ENCODE measurements at regions not wholly inside any gene's neighbourhood (a gene's known extent, or its start where the extent isn't known, plus 50 kb on each side); places are given as distances from the start of the nearest gene placed in this dataset.
"Not testable (repeated sequence)": the region's sequence is repeated elsewhere in the genome, so short reads cannot be mapped to it uniquely, and the experiment has no call there.

GRCh38 chr6:4437342-4437741 lies 302.0 kb upstream of the ECI2 start:
- Histone ChIP-seq H3K36me3 (ENCODE audit: control insufficient read depth, low read depth, low read length) (no peaks in the 10 kb centered on the region), H3K4me1 (ENCODE audit: control insufficient read depth, low read depth, low read length) (no peaks in the 10 kb centered on the region), H3K9me3 (ENCODE audit: control insufficient read depth, low read depth, low read length) (no peaks in the 10 kb centered on the region), H3K4me3 (ENCODE audit: low read length) (no peak overlapping the region), H3K27me3 (ENCODE audit: control insufficient read depth, insufficient read depth, low read length) (no peaks in the 10 kb centered on the region), H3K9ac (ENCODE audit: low read length) (no peak overlapping the region), H3K27ac (ENCODE audit: low read length) (no peak overlapping the region)

- Histone ChIP-seq H3K27me3 (ENCODE audit: control insufficient read depth, insufficient read depth, low read length) (no peaks in the 10 kb centered on the region), H3K27ac (ENCODE audit: low read length) (no peak overlapping the region), H3K9ac (ENCODE audit: low read length) (no peak overlapping the region), H3K4me3 (ENCODE audit: low read length) (no peak overlapping the region), H3K36me3 (ENCODE audit: control insufficient read depth, low read depth, low read length) (no peaks in the 10 kb centered on the region), H3K4me1 (ENCODE audit: control insufficient read depth, low read depth, low read length) (no peaks in the 10 kb centered on the region), H3K9me3 (ENCODE audit: control insufficient read depth, low read depth, low read length) (no peaks in the 10 kb centered on the region)
These were observed 300.6 kb upstream of the ECI2 start for GRCh38 chr6:4435981-4436445.

GRCh38 chr6:4434655-4435054 lies 299.3 kb upstream of the ECI2 start:
- H3K4me3 ChIP-seq (ENCODE audit: low read length), result no peak overlapping the region
- no peak overlapping the region for H3K27ac ChIP-seq (ENCODE audit: low read length)
- no peak overlapping the region for H3K9ac ChIP-seq (ENCODE audit: low read length)
- no peaks in the 10 kb centered on the region for H3K9me3 ChIP-seq (ENCODE audit: control insufficient read depth, low read depth, low read length)
- H3K27me3 ChIP-seq (ENCODE audit: control insufficient read depth, insufficient read depth, low read length), result no peaks in the 10 kb centered on the region
- no peaks in the 10 kb centered on the region for H3K36me3 ChIP-seq (ENCODE audit: control insufficient read depth, low read depth, low read length)
- no peaks in the 10 kb centered on the region for H3K4me1 ChIP-seq (ENCODE audit: control insufficient read depth, low read depth, low read length)

- no peaks in the 10 kb centered on the region for H3K9me3 ChIP-seq (ENCODE audit: control insufficient read depth, low read depth, low read length)
- no peak overlapping the region for H3K4me3 ChIP-seq (ENCODE audit: low read length)
- H3K9ac ChIP-seq (ENCODE audit: low read length), result no peak overlapping the region
- H3K27ac ChIP-seq (ENCODE audit: low read length), result no peak overlapping the region
- H3K27me3 ChIP-seq (ENCODE audit: control insufficient read depth, insufficient read depth, low read length), result no peaks in the 10 kb centered on the region
- no peaks in the 10 kb centered on the region for H3K4me1 ChIP-seq (ENCODE audit: control insufficient read depth, low read depth, low read length)
- no peaks in the 10 kb centered on the region for H3K36me3 ChIP-seq (ENCODE audit: control insufficient read depth, low read depth, low read length)
These were observed 297.8 kb upstream of the ECI2 start for GRCh38 chr6:4433199-4433598.

- Histone ChIP-seq H3K36me3 (ENCODE audit: control insufficient read depth, low read depth, low read length) (no peaks in the 10 kb centered on the region), H3K9me3 (ENCODE audit: control insufficient read depth, low read depth, low read length) (no peaks in the 10 kb centered on the region), H3K27ac (ENCODE audit: low read length) (no peak overlapping the region), H3K4me1 (ENCODE audit: control insufficient read depth, low read depth, low read length) (peaks cover 5% of the 10 kb centered on the region), H3K9ac (ENCODE audit: low read length) (no peak overlapping the region), H3K27me3 (ENCODE audit: control insufficient read depth, insufficient read depth, low read length) (no peaks in the 10 kb centered on the region), H3K4me3 (ENCODE audit: low read length) (no peak overlapping the region)
These were observed 291.6 kb upstream of the ECI2 start for GRCh38 chr6:4426968-4427367.

GRCh38 chr6:4421837-4422236 lies 286.5 kb upstream of the ECI2 start:
- Histone ChIP-seq H3K36me3 (ENCODE audit: control insufficient read depth, low read depth, low read length) (no peaks in the 10 kb centered on the region), H3K9ac (ENCODE audit: low read length) (no peak overlapping the region), H3K27ac (ENCODE audit: low read length) (no peak overlapping the region), H3K9me3 (ENCODE audit: control insufficient read depth, low read depth, low read length) (no peaks in the 10 kb centered on the region), H3K4me1 (ENCODE audit: control insufficient read depth, low read depth, low read length) (peaks cover 5% of the 10 kb centered on the region), H3K4me3 (ENCODE audit: low read length) (no peak overlapping the region), H3K27me3 (ENCODE audit: control insufficient read depth, insufficient read depth, low read length) (no peaks in the 10 kb centered on the region)

- H3K9me3 ChIP-seq (ENCODE audit: control insufficient read depth, low read depth, low read length), result no peaks in the 10 kb centered on the region
- H3K36me3 ChIP-seq (ENCODE audit: control insufficient read depth, low read depth, low read length), result no peaks in the 10 kb centered on the region
- H3K4me1 ChIP-seq (ENCODE audit: control insufficient read depth, low read depth, low read length), result no peaks in the 10 kb centered on the region
- no peak overlapping the region for H3K4me3 ChIP-seq (ENCODE audit: low read length)
- no peak overlapping the region for H3K9ac ChIP-seq (ENCODE audit: low read length)
- H3K27ac ChIP-seq (ENCODE audit: low read length), result no peak overlapping the region
- no peaks in the 10 kb centered on the region for H3K27me3 ChIP-seq (ENCODE audit: control insufficient read depth, insufficient read depth, low read length)
These were observed 284.9 kb upstream of the ECI2 start for GRCh38 chr6:4420160-4420865.

GRCh38 chr6:4415549-4415948 lies 280.2 kb upstream of the ECI2 start:
- Histone ChIP-seq H3K4me3 (ENCODE audit: low read length) (no peak overlapping the region), H3K9ac (ENCODE audit: low read length) (no peak overlapping the region), H3K27me3 (ENCODE audit: control insufficient read depth, insufficient read depth, low read length) (no peaks in the 10 kb centered on the region), H3K27ac (ENCODE audit: low read length) (no peak overlapping the region), H3K9me3 (ENCODE audit: control insufficient read depth, low read depth, low read length) (no peaks in the 10 kb centered on the region), H3K36me3 (ENCODE audit: control insufficient read depth, low read depth, low read length) (no peaks in the 10 kb centered on the region), H3K4me1 (ENCODE audit: control insufficient read depth, low read depth, low read length) (no peaks in the 10 kb centered on the region)

GRCh38 chr6:4414078-4414477 lies 278.7 kb upstream of the ECI2 start:
- not testable (repeated sequence) for H3K36me3 ChIP-seq (ENCODE audit: control insufficient read depth, low read depth, low read length); H3K27me3 ChIP-seq (ENCODE audit: control insufficient read depth, insufficient read depth, low read length); H3K9ac ChIP-seq (ENCODE audit: low read length); H3K4me3 ChIP-seq (ENCODE audit: low read length); H3K4me1 ChIP-seq (ENCODE audit: control insufficient read depth, low read depth, low read length); H3K9me3 ChIP-seq (ENCODE audit: control insufficient read depth, low read depth, low read length); H3K27ac ChIP-seq (ENCODE audit: low read length)

- Histone ChIP-seq H3K4me3 (ENCODE audit: low read length) (no peak overlapping the region), H3K36me3 (ENCODE audit: control insufficient read depth, low read depth, low read length) (no peaks in the 10 kb centered on the region), H3K27me3 (ENCODE audit: control insufficient read depth, insufficient read depth, low read length) (no peaks in the 10 kb centered on the region), H3K27ac (ENCODE audit: low read length) (no peak overlapping the region), H3K9ac (ENCODE audit: low read length) (no peak overlapping the region), H3K4me1 (ENCODE audit: control insufficient read depth, low read depth, low read length) (no peaks in the 10 kb centered on the region), H3K9me3 (ENCODE audit: control insufficient read depth, low read depth, low read length) (no peaks in the 10 kb centered on the region)
These were observed 277.7 kb upstream of the ECI2 start for GRCh38 chr6:4413073-4413472.

GRCh38 chr6:4412488-4412887 lies 277.1 kb upstream of the ECI2 start:
- Histone ChIP-seq H3K4me3 (ENCODE audit: low read length) (no peak overlapping the region), H3K27ac (ENCODE audit: low read length) (no peak overlapping the region), H3K36me3 (ENCODE audit: control insufficient read depth, low read depth, low read length) (no peaks in the 10 kb centered on the region)

GRCh38 chr6:4412077-4412476 lies 276.7 kb upstream of the ECI2 start:
- Histone ChIP-seq H3K4me3 (ENCODE audit: low read length) (no peak overlapping the region), H3K36me3 (ENCODE audit: control insufficient read depth, low read depth, low read length) (no peaks in the 10 kb centered on the region), H3K27ac (ENCODE audit: low read length) (no peak overlapping the region), H3K9me3 (ENCODE audit: control insufficient read depth, low read depth, low read length) (no peaks in the 10 kb centered on the region), H3K4me1 (ENCODE audit: control insufficient read depth, low read depth, low read length) (no peaks in the 10 kb centered on the region), H3K9ac (ENCODE audit: low read length) (no peak overlapping the region), H3K27me3 (ENCODE audit: control insufficient read depth, insufficient read depth, low read length) (no peaks in the 10 kb centered on the region)

More at GRCh38 chr6:4412488-4412887, 277.1 kb upstream of the ECI2 start:
- Histone ChIP-seq H3K9ac (ENCODE audit: low read length) (no peak overlapping the region), H3K9me3 (ENCODE audit: control insufficient read depth, low read depth, low read length) (no peaks in the 10 kb centered on the region), H3K27me3 (ENCODE audit: control insufficient read depth, insufficient read depth, low read length) (no peaks in the 10 kb centered on the region), H3K4me1 (ENCODE audit: control insufficient read depth, low read depth, low read length) (no peaks in the 10 kb centered on the region)
